OCI-LY1 (cell line): ENCODE measurements at regions not wholly inside any gene's neighbourhood (a gene's known extent, or its start where the extent isn't known, plus 50 kb on each side); places are given as distances from the start of the nearest gene placed in this dataset.

Experiments
- CTCF ChIP-seq: fragments of 200-600 bp; sonication (generic), shearing (Covaris generic); IDR thresholded peaks from 2 replicates; pipeline ENCODE4 v1.5.1; 2017; ENCODE audit warnings: mild to moderate bottlenecking, antibody characterized with exemption, low read length, moderate library complexity, mixed read lengths
- EZH2 ChIP-seq: fragments of 200-600 bp; sonication (generic), shearing (Covaris generic); IDR thresholded peaks from 2 replicates; pipeline ENCODE4 v1.8.0; 2017; ENCODE audit warnings: borderline replicate concordance, mixed run types, mild to moderate bottlenecking, antibody characterized with exemption, low read length, moderate library complexity, mixed read lengths

GRCh38 chr3:43198791-43199644 lies 87.3 kb upstream of the SNRK start:
- TF ChIP-seq CTCF (no peak), EZH2 (no peak)
